ENCODE measurements at regions not wholly inside any gene's neighbourhood (a gene's known extent, or its start where the extent isn't known, plus 50 kb on each side); places are given as distances from the start of the nearest gene placed in this dataset.

DNA sequence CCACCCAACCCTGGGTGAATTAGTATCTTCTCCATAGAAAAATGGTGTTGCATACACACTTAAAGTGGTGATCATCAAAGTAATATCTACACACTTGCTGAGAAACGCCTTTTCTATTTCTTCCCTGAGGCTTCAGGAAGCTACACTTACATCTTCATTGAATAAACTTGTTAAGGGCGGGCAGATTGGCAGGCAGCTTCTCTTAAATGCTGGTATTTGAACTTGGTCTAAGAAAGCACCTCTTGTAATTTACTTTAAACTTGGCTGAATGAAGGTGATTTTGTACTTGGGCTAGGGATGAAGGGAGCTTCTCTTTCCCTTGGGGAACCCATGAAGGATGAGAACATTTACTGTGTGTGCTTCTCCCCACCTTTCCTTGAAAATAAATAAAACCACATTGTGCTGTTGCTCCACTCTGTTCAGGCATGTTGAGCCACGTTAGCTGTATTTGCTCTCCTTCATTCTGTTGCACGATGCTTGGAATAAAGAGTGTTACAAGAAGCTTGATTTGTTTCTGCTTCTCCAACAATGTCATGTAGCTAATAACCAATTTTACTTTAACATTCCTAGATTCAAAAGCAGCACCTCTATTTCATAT is 430.1 kb downstream of the ANKRD50 start:
- no peaks in the 10 kb centered on the region for H3K9me3 ChIP-seq (ENCODE audit: control insufficient read depth, low read length)
- no peaks in the 10 kb centered on the region for H3K27me3 ChIP-seq (replicated peaks; ENCODE audit: control insufficient read depth, insufficient read depth, low read length, poor library complexity, severe bottlenecking)
- no peaks in the 10 kb centered on the region for H3K36me3 ChIP-seq (ENCODE audit: control insufficient read depth, insufficient read depth, low read length)
- H3K4me1 ChIP-seq (ENCODE audit: control insufficient read depth, insufficient read depth, low read length, poor library complexity, severe bottlenecking) = no peaks in the 10 kb centered on the region
- DNase-seq = no peak
- H3K4me3 ChIP-seq (ENCODE audit: insufficient read depth, low read depth, low read length, poor library complexity, severe bottlenecking) = no peak overlapping the region
- H3K27ac ChIP-seq (ENCODE audit: insufficient read depth, low read length, poor library complexity, severe bottlenecking) = no peak overlapping the region

DNA sequence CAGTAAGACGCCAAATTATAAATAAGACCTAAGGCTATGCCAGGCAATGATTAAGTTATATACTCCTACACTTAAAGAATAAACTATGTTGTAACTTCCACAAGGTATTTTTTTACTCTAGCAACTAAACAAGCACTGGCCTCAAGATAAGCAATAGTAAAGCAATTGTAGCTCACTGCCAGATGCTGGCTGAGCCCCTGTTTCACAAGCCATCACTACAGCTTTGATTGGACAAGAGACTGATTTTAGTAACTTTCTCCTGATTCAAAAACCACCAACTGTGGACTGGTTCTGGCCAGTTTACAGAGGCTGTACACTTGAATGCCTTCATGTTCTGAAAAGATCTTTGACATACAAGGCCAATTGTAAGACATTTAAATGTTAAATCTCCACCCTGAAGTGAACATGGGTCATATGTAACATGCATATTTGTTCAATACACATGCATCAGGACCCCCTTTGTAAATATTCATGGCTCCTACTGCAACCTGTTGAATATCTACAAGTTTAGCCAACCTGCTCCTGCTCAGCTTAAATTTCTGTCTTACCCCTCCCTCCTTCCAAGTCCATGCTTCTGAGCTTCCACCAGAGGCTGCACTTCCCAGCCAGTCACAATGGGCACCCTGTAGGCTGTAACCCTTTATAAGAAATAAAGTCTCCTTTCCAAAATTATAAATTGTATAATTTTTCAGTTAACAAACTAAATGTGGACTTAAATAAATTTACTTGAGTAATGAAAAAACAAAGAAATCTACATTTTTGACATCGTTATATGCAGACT is 423.6 kb downstream of the ANKRD50 start:
- H3K9me3 ChIP-seq (ENCODE audit: control insufficient read depth, low read length) = no peaks in the 10 kb centered on the region
- H3K36me3 ChIP-seq (ENCODE audit: control insufficient read depth, insufficient read depth, low read length) = no peaks in the 10 kb centered on the region
- H3K4me1 ChIP-seq (ENCODE audit: control insufficient read depth, insufficient read depth, low read length, poor library complexity, severe bottlenecking) = no peaks in the 10 kb centered on the region
- H3K27me3 ChIP-seq (replicated peaks; ENCODE audit: control insufficient read depth, insufficient read depth, low read length, poor library complexity, severe bottlenecking) = no peaks in the 10 kb centered on the region
- DNase-seq = no peak
- no peak overlapping the region for H3K4me3 ChIP-seq (ENCODE audit: insufficient read depth, low read depth, low read length, poor library complexity, severe bottlenecking)
- H3K27ac ChIP-seq (ENCODE audit: insufficient read depth, low read length, poor library complexity, severe bottlenecking) = no peak overlapping the region

DNA sequence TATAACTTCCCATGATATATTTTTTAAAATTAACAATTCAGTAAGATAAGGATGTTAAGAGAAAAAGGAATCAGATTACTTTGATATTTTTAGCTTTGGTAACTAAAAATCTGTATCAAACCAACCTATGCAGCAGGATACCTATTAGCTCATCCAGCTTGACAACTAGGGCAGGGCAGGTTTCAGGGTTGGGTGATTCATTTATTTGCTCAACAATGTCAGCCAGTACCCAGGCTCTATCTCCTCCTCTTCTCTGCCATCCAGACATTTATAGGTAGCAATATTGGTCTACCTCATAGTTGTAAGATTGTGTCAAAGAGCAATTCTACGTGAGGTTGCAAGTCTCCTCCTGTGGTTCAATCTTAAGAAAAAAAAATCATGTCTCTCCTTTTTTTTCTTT is 421.9 kb downstream of the ANKRD50 start:
- no peak overlapping the region for H3K4me3 ChIP-seq (ENCODE audit: insufficient read depth, low read depth, low read length, poor library complexity, severe bottlenecking)
- H3K4me1 ChIP-seq (ENCODE audit: control insufficient read depth, insufficient read depth, low read length, poor library complexity, severe bottlenecking) = no peaks in the 10 kb centered on the region
- no peak overlapping the region for H3K27ac ChIP-seq (ENCODE audit: insufficient read depth, low read length, poor library complexity, severe bottlenecking)
- H3K36me3 ChIP-seq (ENCODE audit: control insufficient read depth, insufficient read depth, low read length) = no peaks in the 10 kb centered on the region
- H3K27me3 ChIP-seq (replicated peaks; ENCODE audit: control insufficient read depth, insufficient read depth, low read length, poor library complexity, severe bottlenecking) = no peaks in the 10 kb centered on the region
- H3K9me3 ChIP-seq (ENCODE audit: control insufficient read depth, low read length) = no peaks in the 10 kb centered on the region
- no peak for DNase-seq

DNA sequence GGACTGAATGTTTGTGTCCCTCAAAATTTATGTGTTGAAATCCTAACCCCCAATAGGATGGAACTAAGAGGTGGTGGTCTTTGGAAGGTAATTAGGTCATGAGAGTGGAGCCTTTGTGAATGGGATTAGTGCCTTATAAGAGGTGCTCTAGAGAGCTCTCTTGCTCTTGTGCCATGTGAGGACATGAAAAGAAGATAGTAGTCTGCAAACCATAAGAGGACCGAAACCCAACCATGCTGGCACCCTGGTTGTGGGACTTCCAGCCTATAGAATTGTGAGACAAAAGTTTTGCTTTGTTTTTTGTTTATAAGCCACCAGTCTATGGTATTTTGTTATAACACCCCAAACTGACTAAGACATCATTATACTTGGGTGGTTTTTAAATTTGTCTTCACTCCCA is 417.1 kb downstream of the ANKRD50 start:
- Histone ChIP-seq H3K9me3 (ENCODE audit: control insufficient read depth, low read length) (no peaks in the 10 kb centered on the region), H3K4me1 (ENCODE audit: control insufficient read depth, insufficient read depth, low read length, poor library complexity, severe bottlenecking) (no peaks in the 10 kb centered on the region), H3K27me3 (replicated peaks; ENCODE audit: control insufficient read depth, insufficient read depth, low read length, poor library complexity, severe bottlenecking) (no peaks in the 10 kb centered on the region), H3K36me3 (ENCODE audit: control insufficient read depth, insufficient read depth, low read length) (no peaks in the 10 kb centered on the region), H3K4me3 (ENCODE audit: insufficient read depth, low read depth, low read length, poor library complexity, severe bottlenecking) (no peak overlapping the region), H3K27ac (ENCODE audit: insufficient read depth, low read length, poor library complexity, severe bottlenecking) (no peak overlapping the region)
- DNase-seq = no peak

DNA sequence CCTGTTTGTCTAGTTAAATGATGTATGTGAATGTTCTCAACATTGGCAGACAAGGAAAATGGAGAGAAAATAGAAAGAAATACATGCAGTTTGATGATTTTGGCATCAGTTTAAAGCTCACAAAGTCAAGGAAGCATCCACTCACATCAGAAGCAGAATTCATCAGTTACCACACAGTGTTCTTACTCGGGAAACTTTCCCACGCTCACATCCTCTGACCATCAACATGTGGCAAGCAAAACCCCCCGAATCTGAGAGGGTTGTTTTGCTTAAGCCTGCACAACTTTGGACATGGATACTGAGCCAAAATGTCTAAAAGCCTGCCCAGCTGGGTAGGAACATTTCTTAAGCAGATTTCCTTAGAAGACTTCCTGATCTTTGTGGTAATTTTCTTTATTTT is 407.6 kb downstream of the ANKRD50 start:
- H3K27ac ChIP-seq (ENCODE audit: insufficient read depth, low read length, poor library complexity, severe bottlenecking) = no peak overlapping the region
- no peaks in the 10 kb centered on the region for H3K27me3 ChIP-seq (replicated peaks; ENCODE audit: control insufficient read depth, insufficient read depth, low read length, poor library complexity, severe bottlenecking)
- no peaks in the 10 kb centered on the region for H3K36me3 ChIP-seq (ENCODE audit: control insufficient read depth, insufficient read depth, low read length)
- H3K9me3 ChIP-seq (ENCODE audit: control insufficient read depth, low read length) = no peaks in the 10 kb centered on the region
- no peak for DNase-seq
- H3K4me3 ChIP-seq (ENCODE audit: insufficient read depth, low read depth, low read length, poor library complexity, severe bottlenecking) = no peak overlapping the region
- H3K4me1 ChIP-seq (ENCODE audit: control insufficient read depth, insufficient read depth, low read length, poor library complexity, severe bottlenecking) = no peaks in the 10 kb centered on the region

DNA sequence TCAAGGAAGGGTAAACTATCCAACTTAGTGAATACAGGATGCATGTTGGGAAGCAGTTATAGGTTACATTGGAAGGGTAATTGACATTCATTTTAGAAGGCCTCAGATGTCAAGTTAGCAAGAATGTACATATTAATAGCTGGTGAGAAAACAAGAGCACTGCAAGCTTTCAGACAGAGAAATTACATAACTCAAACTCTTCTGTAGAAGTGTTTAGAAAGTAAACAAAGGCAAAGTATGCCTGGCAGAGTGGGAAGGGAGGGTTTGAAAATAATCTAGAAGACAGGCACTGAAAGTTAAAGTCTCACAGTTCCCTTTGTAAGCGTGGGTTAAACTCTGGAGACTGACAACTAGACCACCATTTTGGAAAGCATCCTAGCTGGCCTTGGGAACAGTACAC is 406.2 kb downstream of the ANKRD50 start:
- H3K9me3 ChIP-seq (ENCODE audit: control insufficient read depth, low read length) = no peaks in the 10 kb centered on the region
- H3K27ac ChIP-seq (ENCODE audit: insufficient read depth, low read length, poor library complexity, severe bottlenecking) = no peak overlapping the region
- H3K4me3 ChIP-seq (ENCODE audit: insufficient read depth, low read depth, low read length, poor library complexity, severe bottlenecking) = no peak overlapping the region
- H3K27me3 ChIP-seq (replicated peaks; ENCODE audit: control insufficient read depth, insufficient read depth, low read length, poor library complexity, severe bottlenecking) = no peaks in the 10 kb centered on the region
- no peak for DNase-seq
- no peaks in the 10 kb centered on the region for H3K4me1 ChIP-seq (ENCODE audit: control insufficient read depth, insufficient read depth, low read length, poor library complexity, severe bottlenecking)
- H3K36me3 ChIP-seq (ENCODE audit: control insufficient read depth, insufficient read depth, low read length) = no peaks in the 10 kb centered on the region

DNA sequence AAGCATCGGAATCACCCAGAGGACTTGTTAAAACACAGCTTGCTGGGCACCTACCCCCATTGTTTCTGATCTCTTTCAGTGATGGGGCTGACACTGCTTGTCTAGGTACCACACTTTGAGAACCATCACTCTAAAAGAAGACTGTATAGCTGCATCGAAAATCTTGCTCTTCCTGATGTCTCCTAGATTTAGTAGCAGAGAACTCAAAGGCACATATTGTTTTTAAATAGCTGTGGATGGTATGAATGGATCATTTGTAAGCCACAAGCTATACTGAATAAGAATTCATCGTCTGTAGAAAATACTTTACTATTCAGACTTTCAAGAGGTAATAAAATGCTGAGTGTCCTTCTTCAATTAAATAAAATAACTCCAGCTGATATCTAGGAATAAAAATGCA is 405.4 kb downstream of the ANKRD50 start:
- H3K4me3 ChIP-seq (ENCODE audit: insufficient read depth, low read depth, low read length, poor library complexity, severe bottlenecking) = no peak overlapping the region
- H3K27me3 ChIP-seq (replicated peaks; ENCODE audit: control insufficient read depth, insufficient read depth, low read length, poor library complexity, severe bottlenecking) = no peaks in the 10 kb centered on the region
- H3K36me3 ChIP-seq (ENCODE audit: control insufficient read depth, insufficient read depth, low read length) = no peaks in the 10 kb centered on the region

DNA sequence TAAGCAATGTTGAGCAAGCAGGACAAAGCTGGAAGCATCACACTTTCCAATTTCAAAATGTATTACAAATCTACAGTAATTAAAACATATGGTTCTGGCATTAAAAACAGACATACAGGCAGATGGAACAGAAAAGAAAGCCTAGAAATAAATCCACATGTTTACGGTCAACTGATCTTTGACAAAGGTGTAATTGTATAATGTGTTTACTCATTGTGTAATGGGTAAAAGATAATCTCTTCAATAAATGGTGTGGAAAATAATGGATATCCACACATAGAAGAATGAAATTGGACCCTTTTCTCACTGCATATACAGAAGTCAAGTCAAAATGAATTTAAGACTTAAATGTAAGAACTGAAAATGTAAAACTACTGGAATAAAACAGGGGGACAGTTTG is 394.2 kb downstream of the ANKRD50 start:
- DNase-seq = no peak
- no peaks in the 10 kb centered on the region for H3K4me1 ChIP-seq (ENCODE audit: control insufficient read depth, insufficient read depth, low read length, poor library complexity, severe bottlenecking)
- no peaks in the 10 kb centered on the region for H3K9me3 ChIP-seq (ENCODE audit: control insufficient read depth, low read length)
- no peaks in the 10 kb centered on the region for H3K36me3 ChIP-seq (ENCODE audit: control insufficient read depth, insufficient read depth, low read length)
- no peaks in the 10 kb centered on the region for H3K27me3 ChIP-seq (replicated peaks; ENCODE audit: control insufficient read depth, insufficient read depth, low read length, poor library complexity, severe bottlenecking)
- H3K4me3 ChIP-seq (ENCODE audit: insufficient read depth, low read depth, low read length, poor library complexity, severe bottlenecking) = no peak overlapping the region
- no peak overlapping the region for H3K27ac ChIP-seq (ENCODE audit: insufficient read depth, low read length, poor library complexity, severe bottlenecking)

More for the DNA sequence above, 405.4 kb downstream of the ANKRD50 start:
- Histone ChIP-seq H3K9me3 (ENCODE audit: control insufficient read depth, low read length) (no peaks in the 10 kb centered on the region), H3K4me1 (ENCODE audit: control insufficient read depth, insufficient read depth, low read length, poor library complexity, severe bottlenecking) (no peaks in the 10 kb centered on the region), H3K27ac (ENCODE audit: insufficient read depth, low read length, poor library complexity, severe bottlenecking) (no peak overlapping the region)
- DNase-seq = no peak

DNA sequence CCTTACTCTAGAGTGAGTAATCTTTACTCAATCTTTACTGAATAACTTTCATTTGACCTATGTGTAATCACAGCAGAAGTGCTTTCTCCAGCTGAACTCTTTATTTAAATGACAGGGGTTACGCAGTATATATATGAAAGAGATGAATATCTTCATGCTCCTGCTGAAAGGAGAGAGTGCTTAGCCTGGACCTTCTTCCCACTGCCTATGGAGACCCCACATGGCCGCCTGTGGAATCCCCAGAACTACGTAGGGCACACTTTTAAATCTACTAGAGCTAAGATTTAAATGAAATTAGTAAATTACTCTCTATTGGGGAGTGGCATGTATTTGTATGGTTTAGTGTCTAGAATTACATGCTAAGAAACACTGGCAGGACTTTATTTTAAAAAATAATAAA is 391.2 kb downstream of the ANKRD50 start:
- Histone ChIP-seq H3K4me3 (ENCODE audit: insufficient read depth, low read depth, low read length, poor library complexity, severe bottlenecking) (no peak overlapping the region), H3K27me3 (replicated peaks; ENCODE audit: control insufficient read depth, insufficient read depth, low read length, poor library complexity, severe bottlenecking) (no peaks in the 10 kb centered on the region)

DNA sequence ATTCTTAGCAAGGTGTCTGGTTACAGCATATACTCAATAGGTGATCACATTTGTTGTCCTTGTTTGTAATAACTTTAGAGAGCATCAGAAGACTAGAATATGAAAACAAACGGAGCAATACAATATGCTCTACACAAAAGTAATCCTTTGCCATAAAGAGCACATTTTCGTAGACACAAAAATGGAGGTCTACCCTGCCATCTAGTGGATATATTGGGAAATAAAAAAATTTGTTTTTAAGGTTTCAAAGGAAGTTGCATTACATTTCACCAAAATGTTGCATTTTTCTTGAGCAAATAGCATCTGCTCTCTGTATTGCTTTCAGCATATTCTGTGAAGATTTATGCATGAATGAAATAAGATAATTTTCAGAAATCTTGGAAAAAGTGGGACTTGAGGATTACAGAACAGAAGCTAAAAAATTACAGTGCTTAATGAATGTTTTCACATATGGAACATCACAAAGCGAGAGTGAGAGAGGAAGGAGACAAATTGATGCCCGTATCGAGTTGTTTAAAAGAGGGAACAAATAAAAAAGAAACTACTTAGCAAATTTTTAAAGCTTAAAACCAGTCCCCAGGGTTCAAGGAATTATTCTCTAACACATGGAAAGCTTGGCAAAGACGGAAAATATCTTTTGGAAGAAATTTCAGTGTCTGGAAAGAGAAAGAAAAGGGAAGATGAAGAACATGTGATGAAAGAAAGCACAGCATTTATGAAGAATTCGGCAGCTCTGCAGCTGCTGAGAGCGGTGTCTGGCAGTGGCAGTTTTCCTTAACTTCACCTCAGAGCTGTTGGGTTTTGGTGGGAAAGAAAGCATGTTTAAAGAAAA is 390.1 kb downstream of the ANKRD50 start:
- no peaks in the 10 kb centered on the region for H3K9me3 ChIP-seq (ENCODE audit: control insufficient read depth, low read length)
- no peaks in the 10 kb centered on the region for H3K36me3 ChIP-seq (ENCODE audit: control insufficient read depth, insufficient read depth, low read length)
- no peak overlapping the region for H3K27ac ChIP-seq (ENCODE audit: insufficient read depth, low read length, poor library complexity, severe bottlenecking)
- H3K4me1 ChIP-seq (ENCODE audit: control insufficient read depth, insufficient read depth, low read length, poor library complexity, severe bottlenecking) = no peaks in the 10 kb centered on the region
- H3K4me3 ChIP-seq (ENCODE audit: insufficient read depth, low read depth, low read length, poor library complexity, severe bottlenecking) = no peak overlapping the region
- DNase-seq = no peak
- H3K27me3 ChIP-seq (replicated peaks; ENCODE audit: control insufficient read depth, insufficient read depth, low read length, poor library complexity, severe bottlenecking) = no peaks in the 10 kb centered on the region

More for the DNA sequence above, 391.2 kb downstream of the ANKRD50 start:
- no peaks in the 10 kb centered on the region for H3K36me3 ChIP-seq (ENCODE audit: control insufficient read depth, insufficient read depth, low read length)
- H3K27ac ChIP-seq (ENCODE audit: insufficient read depth, low read length, poor library complexity, severe bottlenecking) = no peak overlapping the region
- DNase-seq = no peak
- no peaks in the 10 kb centered on the region for H3K9me3 ChIP-seq (ENCODE audit: control insufficient read depth, low read length)
- H3K4me1 ChIP-seq (ENCODE audit: control insufficient read depth, insufficient read depth, low read length, poor library complexity, severe bottlenecking) = no peaks in the 10 kb centered on the region

Data from effector memory CD4-positive, alpha-beta T cell (primary cell).